BE2C (cell line): ENCODE measurements at regions not wholly inside any gene's neighbourhood (a gene's known extent, or its start where the extent isn't known, plus 50 kb on each side); places are given as distances from the start of the nearest gene placed in this dataset.

Source experiments
- DNase-seq: peaks from one replicate; pipeline ENCODE4 v3.0.0-alpha.2; 2020
- H3K27me3 ChIP-seq: fragments of 250-450 bp; sonication (Bioruptor Pico); 2 replicates; pipeline ENCODE4 v1.5.1; 2020; ENCODE audit warnings: mild to moderate bottlenecking
- H3K36me3 ChIP-seq: fragments of 250-450 bp; sonication (Bioruptor Pico); 2 replicates; pipeline ENCODE4 v1.5.1; 2020; ENCODE audit warnings: mild to moderate bottlenecking
- H3K4me1 ChIP-seq: fragments of 250-450 bp; sonication (Bioruptor Pico); 2 replicates; pipeline ENCODE4 v1.5.1; 2020
- H3K4me3 ChIP-seq: 2 replicates; pipeline ENCODE4 v1.5.1; 2011; ENCODE audit warnings: low read depth, low read length
- H3K9me3 ChIP-seq: fragments of 250-450 bp; sonication (Bioruptor Pico); 2 replicates; pipeline ENCODE4 v1.5.1; 2020
- TF ChIP-seq, protein P1 (sequence below): IDR thresholded peaks from 2 replicates; pipeline ENCODE4 v1.5.1; 2012; ENCODE audit warnings: mild to moderate bottlenecking, low read depth, low read length

DNA sequence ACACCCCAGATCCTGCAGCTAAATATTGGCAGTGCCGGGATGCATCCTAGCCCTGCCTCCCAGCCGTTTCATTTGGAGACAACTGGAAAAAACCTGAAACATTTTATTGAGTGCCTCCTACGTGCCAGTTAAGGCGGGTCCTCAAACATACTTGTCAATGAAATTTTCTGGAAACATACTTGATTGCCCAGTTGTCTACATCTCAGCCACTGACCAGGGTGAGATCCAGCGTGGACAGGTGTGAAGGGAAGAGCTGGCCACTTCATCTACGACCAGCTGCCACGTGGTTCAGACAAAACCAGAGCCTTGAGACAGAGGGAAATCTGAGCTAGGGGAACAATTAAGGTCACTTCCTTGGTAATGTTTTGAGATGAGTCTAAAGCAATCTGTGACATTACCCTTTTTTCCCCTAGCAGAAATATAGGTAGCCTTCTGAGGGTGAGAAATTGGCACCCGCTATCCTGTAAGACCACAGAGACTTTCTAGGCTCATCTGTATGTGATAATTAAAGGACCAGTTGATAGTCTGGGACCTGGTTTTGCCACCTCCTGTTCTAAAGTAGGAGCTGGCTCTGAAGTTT lies 116.3 kb upstream of the MTHFD1L start:
- DNase-seq, result no peak
- Histone ChIP-seq H3K27me3 (peaks cover 23% of the 10 kb centered on the region), H3K4me1 (no peaks in the 10 kb centered on the region), H3K4me3 (no peak overlapping the region), H3K9me3 (no peaks in the 10 kb centered on the region), H3K36me3 (no peaks in the 10 kb centered on the region)
- TF ChIP-seq, protein P1, sequence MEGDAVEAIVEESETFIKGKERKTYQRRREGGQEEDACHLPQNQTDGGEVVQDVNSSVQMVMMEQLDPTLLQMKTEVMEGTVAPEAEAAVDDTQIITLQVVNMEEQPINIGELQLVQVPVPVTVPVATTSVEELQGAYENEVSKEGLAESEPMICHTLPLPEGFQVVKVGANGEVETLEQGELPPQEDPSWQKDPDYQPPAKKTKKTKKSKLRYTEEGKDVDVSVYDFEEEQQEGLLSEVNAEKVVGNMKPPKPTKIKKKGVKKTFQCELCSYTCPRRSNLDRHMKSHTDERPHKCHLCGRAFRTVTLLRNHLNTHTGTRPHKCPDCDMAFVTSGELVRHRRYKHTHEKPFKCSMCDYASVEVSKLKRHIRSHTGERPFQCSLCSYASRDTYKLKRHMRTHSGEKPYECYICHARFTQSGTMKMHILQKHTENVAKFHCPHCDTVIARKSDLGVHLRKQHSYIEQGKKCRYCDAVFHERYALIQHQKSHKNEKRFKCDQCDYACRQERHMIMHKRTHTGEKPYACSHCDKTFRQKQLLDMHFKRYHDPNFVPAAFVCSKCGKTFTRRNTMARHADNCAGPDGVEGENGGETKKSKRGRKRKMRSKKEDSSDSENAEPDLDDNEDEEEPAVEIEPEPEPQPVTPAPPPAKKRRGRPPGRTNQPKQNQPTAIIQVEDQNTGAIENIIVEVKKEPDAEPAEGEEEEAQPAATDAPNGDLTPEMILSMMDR, result no peak

DNA sequence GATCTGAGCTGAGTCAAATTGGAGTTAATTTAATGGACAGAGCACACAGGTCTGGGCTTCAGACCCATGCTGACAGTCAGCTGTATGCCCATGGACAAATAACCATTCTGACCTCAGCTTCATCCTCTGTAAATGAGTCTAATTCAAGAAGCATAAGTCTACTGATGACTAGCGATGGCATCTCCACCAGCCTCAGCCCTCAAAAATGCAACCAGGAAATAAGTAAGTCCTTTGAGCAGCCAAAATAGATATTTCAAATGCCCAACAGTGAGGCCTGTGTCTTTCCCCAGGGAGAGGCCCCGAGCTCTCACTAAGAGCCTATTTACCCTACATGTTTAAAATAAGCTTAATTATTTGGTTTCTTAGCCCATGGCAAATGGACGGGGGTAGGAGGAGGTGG lies 114.2 kb upstream of the MTHFD1L start:
- no peaks in the 10 kb centered on the region for H3K9me3 ChIP-seq
- H3K27me3 ChIP-seq, result peaks cover 37% of the 10 kb centered on the region
- H3K36me3 ChIP-seq, result no peaks in the 10 kb centered on the region
- H3K4me1 ChIP-seq, result no peaks in the 10 kb centered on the region
- no peak overlapping the region for H3K4me3 ChIP-seq
- TF ChIP-seq, protein P1, result no peak
- no peak for DNase-seq

DNA sequence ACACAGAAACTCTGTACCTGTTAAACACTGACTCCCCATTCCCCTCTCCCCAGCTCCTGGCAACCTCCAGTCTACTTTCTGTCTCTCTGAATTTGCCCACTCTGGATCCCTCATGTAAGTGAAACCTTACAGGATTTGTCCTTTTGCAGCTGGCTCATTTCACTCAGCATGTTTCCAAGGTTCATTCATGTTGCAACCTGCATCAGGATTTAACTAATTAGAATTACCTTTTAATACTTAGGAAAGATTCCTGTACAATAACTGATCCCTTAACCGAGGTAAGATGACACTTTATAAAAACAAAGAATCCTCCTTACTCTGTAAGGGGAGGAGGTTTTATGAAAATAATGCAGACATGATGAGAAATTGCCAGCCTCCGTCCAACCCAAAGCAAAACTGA lies 113.1 kb upstream of the MTHFD1L start:
- TF ChIP-seq, protein P1, result no peak
- DNase-seq, result no peak
- Histone ChIP-seq H3K36me3 (no peaks in the 10 kb centered on the region), H3K4me1 (no peaks in the 10 kb centered on the region), H3K4me3 (no peak overlapping the region), H3K27me3 (peaks cover 32% of the 10 kb centered on the region), H3K9me3 (no peaks in the 10 kb centered on the region)

DNA sequence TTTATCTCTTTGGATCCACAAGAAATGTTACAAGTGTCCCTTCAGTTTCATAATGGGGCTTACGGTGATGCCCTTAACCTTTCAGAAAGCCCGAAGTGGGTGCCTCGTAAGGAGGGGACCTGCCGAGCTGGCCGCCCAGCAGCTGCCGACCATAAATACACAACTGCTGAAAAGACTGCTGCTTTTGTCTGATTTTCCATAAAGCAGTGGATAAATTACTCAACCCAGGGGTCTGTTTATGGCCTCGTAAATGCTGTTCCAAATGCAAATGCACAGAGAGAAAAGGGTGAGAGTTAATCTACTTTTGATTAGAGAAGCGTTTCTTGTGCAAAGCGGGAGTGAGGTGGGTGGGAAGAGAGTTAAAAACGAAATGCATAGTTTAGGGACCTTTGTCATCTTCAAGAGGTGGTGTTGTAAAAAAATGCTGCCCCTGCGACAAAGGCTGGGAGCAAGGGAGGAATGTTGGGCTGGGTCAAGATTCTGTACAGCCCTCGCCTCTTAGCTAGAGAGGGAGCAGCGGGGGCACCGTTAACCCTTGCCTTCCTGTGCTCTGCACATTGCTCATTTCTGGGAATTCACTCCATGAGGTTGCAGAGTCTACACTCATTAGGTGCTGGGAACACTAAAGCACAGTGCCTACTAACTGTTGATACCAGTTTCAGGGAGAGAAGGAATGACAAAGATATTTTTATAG lies 112.0 kb upstream of the MTHFD1L start:
- no peak overlapping the region for H3K4me3 ChIP-seq
- no peaks in the 10 kb centered on the region for H3K36me3 ChIP-seq
- peaks cover 32% of the 10 kb centered on the region for H3K27me3 ChIP-seq
- H3K4me1 ChIP-seq, result no peaks in the 10 kb centered on the region
- DNase-seq, result no peak
- no peaks in the 10 kb centered on the region for H3K9me3 ChIP-seq
- TF ChIP-seq, protein P1, result no peak

DNA sequence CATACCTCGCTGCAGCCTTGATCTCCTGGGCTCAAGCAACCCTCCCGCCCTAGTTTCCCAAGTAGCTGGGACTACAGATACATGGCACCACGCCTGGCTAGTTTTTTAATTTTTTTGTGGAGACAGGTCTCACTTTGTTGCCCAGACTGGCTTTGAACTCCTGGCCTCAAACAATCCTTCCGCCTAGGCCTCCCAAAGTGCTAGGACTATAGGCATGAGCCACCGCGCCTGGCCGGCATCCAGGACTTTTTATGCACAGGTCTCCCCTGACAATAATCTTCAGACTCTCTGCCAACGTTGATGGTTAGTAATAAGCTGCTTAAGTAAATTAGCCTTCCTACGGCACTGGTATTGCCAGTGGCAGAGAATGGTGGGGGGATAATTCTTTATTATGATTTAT lies 110.5 kb upstream of the MTHFD1L start:
- Histone ChIP-seq H3K27me3 (peaks cover 32% of the 10 kb centered on the region), H3K9me3 (no peaks in the 10 kb centered on the region), H3K36me3 (no peaks in the 10 kb centered on the region), H3K4me3 (no peak overlapping the region), H3K4me1 (no peaks in the 10 kb centered on the region)
- TF ChIP-seq, protein P1, result no peak
- peak; percentile 10 for DNase-seq

DNA sequence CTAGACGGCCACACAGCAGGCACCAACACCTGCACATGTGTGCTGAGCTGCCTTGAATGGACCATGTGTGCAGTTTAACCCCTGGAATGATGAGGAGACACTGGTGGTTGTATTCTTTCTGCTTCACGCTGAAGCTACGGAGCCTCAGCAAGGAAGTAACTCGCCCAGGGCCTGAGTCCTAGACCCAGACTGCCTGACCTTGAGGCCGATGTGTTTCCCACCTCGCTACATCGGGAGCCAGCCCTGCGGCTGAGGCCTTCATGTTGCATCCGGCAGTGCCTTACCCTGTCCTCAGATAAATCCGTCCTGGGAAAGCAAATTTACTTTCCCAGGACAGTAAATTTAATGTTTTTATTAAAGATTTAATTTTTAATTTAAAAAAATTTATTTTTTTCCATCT lies 110.0 kb upstream of the MTHFD1L start:
- DNase-seq, result no peak
- no peaks in the 10 kb centered on the region for H3K36me3 ChIP-seq
- peaks cover 32% of the 10 kb centered on the region for H3K27me3 ChIP-seq
- H3K4me3 ChIP-seq, result no peak overlapping the region
- H3K9me3 ChIP-seq, result no peaks in the 10 kb centered on the region
- TF ChIP-seq, protein P1, result no peak
- no peaks in the 10 kb centered on the region for H3K4me1 ChIP-seq
